H9 (cell line): ENCODE measurements at regions not wholly inside any gene's neighbourhood (a gene's known extent, or its start where the extent isn't known, plus 50 kb on each side); places are given as distances from the start of the nearest gene placed in this dataset.
"Not testable (repeated sequence)": the region's sequence is repeated elsewhere in the genome, so short reads cannot be mapped to it uniquely, and the experiment has no call there.

Experiments
- DNase-seq: peaks from one replicate; pipeline ENCODE4 v3.0.0-alpha.2; 2017
- H2AFZ ChIP-seq: one replicate; pipeline ENCODE4 v1.6.1; 2013; ENCODE audit warnings: mild to moderate bottlenecking, low read length, control low read depth, moderate library complexity
- H2AK5ac ChIP-seq: 2 replicates; pipeline ENCODE4 v1.6.1; 2013; ENCODE audit warnings: low read length, control low read depth, mixed read lengths; ENCODE audit not compliant: insufficient read length
- H2BK120ac ChIP-seq: one replicate; pipeline ENCODE4 v1.6.1; 2013; ENCODE audit warnings: low read depth, mild to moderate bottlenecking, low read length, control low read depth, inconsistent platforms; ENCODE audit not compliant: poor library complexity, severe bottlenecking
- H2BK12ac ChIP-seq: 2 replicates; pipeline ENCODE4 v1.6.1; 2013; ENCODE audit warnings: low read length, control low read depth, mixed read lengths, low read depth; ENCODE audit not compliant: insufficient read length
- H2BK15ac ChIP-seq: 2 replicates; pipeline ENCODE4 v1.6.1; 2013; ENCODE audit warnings: low read depth, low read length, control low read depth
- H2BK20ac ChIP-seq: one replicate; pipeline ENCODE4 v1.6.1; 2013; ENCODE audit warnings: low read depth, mild to moderate bottlenecking, low read length, control low read depth, inconsistent platforms; ENCODE audit not compliant: poor library complexity, severe bottlenecking
- H2BK5ac ChIP-seq: 2 replicates; pipeline ENCODE4 v1.6.1; 2013; ENCODE audit warnings: low read length, control low read depth, mixed read lengths; ENCODE audit not compliant: insufficient read length
- H3K14ac ChIP-seq: 2 replicates; pipeline ENCODE4 v1.6.1; 2013; ENCODE audit warnings: low read length, control low read depth; ENCODE audit not compliant: insufficient read depth
- H3K18ac ChIP-seq: 2 replicates; pipeline ENCODE4 v1.6.1; 2013; ENCODE audit warnings: low read depth, mild to moderate bottlenecking, mixed read lengths, low read length, control low read depth; ENCODE audit not compliant: insufficient read length
- H3K23ac ChIP-seq: 2 replicates; pipeline ENCODE4 v1.6.1; 2013; ENCODE audit warnings: low read length, control low read depth, mixed read lengths, low read depth; ENCODE audit not compliant: insufficient read length
- H3K23me2 ChIP-seq: 2 replicates; pipeline ENCODE4 v1.6.1; 2013; ENCODE audit warnings: low read depth, mild to moderate bottlenecking, mixed read lengths, low read length, control low read depth; ENCODE audit not compliant: insufficient read length, poor library complexity, severe bottlenecking
- H3K27ac ChIP-seq: 2 replicates; pipeline ENCODE4 v1.5.1; 2013; ENCODE audit warnings: low read length, control low read depth, mixed read lengths, low read depth; ENCODE audit not compliant: insufficient read length
- H3K27me3 ChIP-seq: 2 replicates; pipeline ENCODE4 v1.6.1; 2013; ENCODE audit warnings: low read length, control low read depth, inconsistent platforms; ENCODE audit not compliant: insufficient read depth
- H3K4ac ChIP-seq: 2 replicates; pipeline ENCODE4 v1.6.1; 2013; ENCODE audit warnings: low read depth, mild to moderate bottlenecking, control low read depth, inconsistent platforms, low read length, moderate library complexity
- H3K4me1 ChIP-seq: 2 replicates; pipeline ENCODE4 v1.6.1; 2013; ENCODE audit warnings: low read length, control low read depth, inconsistent platforms; ENCODE audit not compliant: insufficient read depth
- H3K4me2 ChIP-seq: 2 replicates; pipeline ENCODE4 v1.6.1; 2013; ENCODE audit warnings: low read length, control low read depth, mixed read lengths; ENCODE audit not compliant: insufficient read length, insufficient read depth
- H3K56ac ChIP-seq: 2 replicates; pipeline ENCODE4 v1.6.1; 2013; ENCODE audit warnings: low read depth, mild to moderate bottlenecking, mixed read lengths, low read length, control low read depth; ENCODE audit not compliant: insufficient read length
- H3K79me1 ChIP-seq: 2 replicates; pipeline ENCODE4 v1.6.1; 2013; ENCODE audit warnings: low read depth, mild to moderate bottlenecking, moderate library complexity, low read length, control low read depth, inconsistent platforms; ENCODE audit not compliant: insufficient read depth, poor library complexity, severe bottlenecking
- H3K79me2 ChIP-seq: 2 replicates; pipeline ENCODE4 v1.6.1; 2013; ENCODE audit warnings: low read length, control low read depth, inconsistent platforms; ENCODE audit not compliant: insufficient read depth
- H3K9ac ChIP-seq: 2 replicates; pipeline ENCODE4 v1.6.1; 2013; ENCODE audit warnings: low read length, control low read depth, mixed read lengths; ENCODE audit not compliant: insufficient read length; ENCODE audit errors: extremely low read depth
- H3K9me3 ChIP-seq: one replicate; pipeline ENCODE4 v1.6.1; 2013; ENCODE audit warnings: low read depth, low read length, inconsistent platforms; ENCODE audit not compliant: control insufficient read depth
- H3T11ph ChIP-seq: one replicate; pipeline ENCODE4 v1.6.1; 2013; ENCODE audit warnings: mild to moderate bottlenecking, low read length, control low read depth, inconsistent platforms
- H4K20me1 ChIP-seq: one replicate; pipeline ENCODE4 v1.6.1; 2013; ENCODE audit not compliant: control insufficient read depth, insufficient read length, insufficient read depth
- H4K5ac ChIP-seq: 2 replicates; pipeline ENCODE4 v1.6.1; 2013; ENCODE audit warnings: low read depth, mild to moderate bottlenecking, mixed read lengths, low read length, control low read depth; ENCODE audit not compliant: insufficient read length
- H4K8ac ChIP-seq: replicated peaks from 2 replicates; pipeline ENCODE4 v1.6.1; 2013; ENCODE audit warnings: low read length, control low read depth, mixed read lengths, low read depth; ENCODE audit not compliant: insufficient read length
- H4K91ac ChIP-seq: 2 replicates; pipeline ENCODE4 v1.6.1; 2013; ENCODE audit warnings: low read depth, mild to moderate bottlenecking, moderate library complexity, mixed read lengths, low read length, control low read depth; ENCODE audit not compliant: insufficient read length
- H3K27ac Mint-ChIP-seq, 3 experiments: 2 replicates in 2 of 3; 3 replicates in 1 of 3; pipeline ENCODE4 v1.8.0; 2020 to 2021; ENCODE audit warnings: mixed read lengths in 3 of 3, mild to moderate bottlenecking in 1 of 3, moderate library complexity in 1 of 3
- H3K27me3 Mint-ChIP-seq: 2 replicates; pipeline ENCODE4 v1.8.0; 2021; ENCODE audit warnings: low read depth, mild to moderate bottlenecking, moderate library complexity, mixed read lengths
- H3K36me3 Mint-ChIP-seq, 3 experiments: 2 replicates in 2 of 3; 3 replicates in 1 of 3; pipeline ENCODE4 v1.8.0; 2020 to 2021; ENCODE audit warnings: low read depth in 3 of 3, mixed read lengths in 3 of 3; ENCODE audit not compliant: insufficient read depth in 1 of 3
- H3K4me1 Mint-ChIP-seq, 2 experiments: 2 replicates each; pipeline ENCODE4 v1.8.0; 2020; ENCODE audit warnings: mixed read lengths in 2 of 2
- H3K4me3 Mint-ChIP-seq, 2 experiments: 2 replicates in 1 of 2; 3 replicates in 1 of 2; pipeline ENCODE4 v1.8.0; 2020 to 2021; ENCODE audit warnings: mild to moderate bottlenecking in 2 of 2, mixed read lengths in 2 of 2, moderate library complexity in 1 of 2
- H3K9me3 Mint-ChIP-seq, 2 experiments: 2 replicates in 1 of 2; 3 replicates in 1 of 2; pipeline ENCODE4 v1.8.0; 2020; ENCODE audit warnings: mild to moderate bottlenecking in 2 of 2, mixed read lengths in 2 of 2, moderate library complexity in 1 of 2
- CTCF ChIP-seq: fragments of 200-600 bp; sonication (generic); conservative IDR thresholded peaks from 3 replicates; pipeline ENCODE4 v1.8.0; 2021; ENCODE audit warnings: antibody characterized with exemption, mild to moderate bottlenecking
- WGBS: extraction: QIAGEN DNeasy Blood & Tissue Kit; methylation state at CpG from one replicate; pipeline ENCODE4 v1.1.7; 2013; ENCODE audit warnings: missing lambda C conversion rate, low lambda C conversion rate, mixed read lengths; ENCODE audit not compliant: insufficient read length; ENCODE audit errors: extremely low coverage; 5-methylcytosine and 5-hydroxymethylcytosine counted together

DNA sequence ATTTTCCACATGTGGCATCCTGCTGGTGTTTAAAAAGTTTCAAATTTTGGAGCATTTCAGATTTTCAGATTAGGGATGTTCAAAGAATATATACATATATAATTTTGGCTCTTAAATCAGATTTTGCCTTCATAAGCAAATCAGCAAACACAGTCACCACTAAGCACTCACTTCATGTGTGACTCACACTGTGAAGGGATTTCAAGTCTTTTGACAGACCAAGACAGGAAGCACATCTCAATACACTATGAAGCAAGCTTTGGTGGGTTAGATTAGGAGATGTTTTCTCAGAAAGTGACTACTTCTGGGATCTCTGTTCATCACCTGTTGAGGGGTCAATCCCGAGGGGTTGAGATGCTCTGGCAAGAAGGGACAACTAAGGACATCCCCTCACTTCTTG is 227.8 kb upstream of the RBBP8 start:
- Histone ChIP-seq H3K79me2 (no peaks in the 10 kb centered on the region), H4K20me1 (no peaks in the 10 kb centered on the region), H2BK5ac (no peak overlapping the region), H3K27ac (no peak overlapping the region), H3K79me1 (no peaks in the 10 kb centered on the region), H2AFZ (no peak overlapping the region), H3T11ph (no peak overlapping the region), H4K8ac (no peak overlapping the region), H3K4me1 (no peaks in the 10 kb centered on the region), H3K56ac (no peak overlapping the region), H3K14ac (no peak overlapping the region), H2BK20ac (no peak overlapping the region), H4K91ac (no peak overlapping the region), H3K4ac (no peak overlapping the region), H3K9me3 (no peaks in the 10 kb centered on the region), H2BK12ac (no peak overlapping the region), H3K4me2 (no peak overlapping the region), H4K5ac (no peak overlapping the region), H3K27me3 (no peaks in the 10 kb centered on the region), H2BK15ac (no peak overlapping the region), H2AK5ac (no peak overlapping the region), H3K23ac (no peak overlapping the region), H3K9ac (no peak overlapping the region), H3K23me2 (no peaks in the 10 kb centered on the region), H3K18ac (no peak overlapping the region), H2BK120ac (no peak overlapping the region)
- H3K9me3 Mint-ChIP-seq = no peaks in the 10 kb centered on the region
- H3K4me3 Mint-ChIP-seq = no peak overlapping the region
- H3K4me1 Mint-ChIP-seq = no peaks in the 10 kb centered on the region
- TF ChIP-seq CTCF = no peak
- DNase-seq = no peak
- 0 out of 2 replicates have a peak, but pooled peaks cover 1% of the 10 kb centered on the region for H3K27me3 Mint-ChIP-seq
- no CpG with 5 or more reads among the region's 1 CpG for WGBS
- no peak overlapping the region for H3K27ac Mint-ChIP-seq
- no peaks in the 10 kb centered on the region for H3K36me3 Mint-ChIP-seq

DNA sequence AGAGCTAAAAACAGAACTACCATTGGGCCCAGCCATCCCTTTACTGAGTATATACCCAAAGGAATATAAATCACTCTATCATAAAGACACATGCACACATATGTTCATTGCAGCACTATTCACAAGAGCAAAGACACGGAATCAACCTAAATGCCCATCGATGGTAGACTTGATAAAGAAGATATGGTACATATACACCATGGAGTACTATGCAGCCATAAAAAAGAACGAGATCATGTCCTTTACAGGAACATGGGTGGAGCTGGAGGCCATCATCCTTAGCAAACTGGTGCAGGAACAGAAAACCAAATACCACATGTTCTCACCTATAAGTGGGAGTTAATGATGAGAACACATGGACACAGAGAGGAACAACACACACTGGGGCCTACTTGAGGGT is 227.1 kb upstream of the RBBP8 start:
- H3K9ac ChIP-seq, H3K36me3 Mint-ChIP-seq, H3K4me3 Mint-ChIP-seq, H2AFZ ChIP-seq, H4K20me1 ChIP-seq, H4K91ac ChIP-seq, H3K4me1 Mint-ChIP-seq, H3K4me1 ChIP-seq, H2BK20ac ChIP-seq, H2BK12ac ChIP-seq, H3K27ac Mint-ChIP-seq, H3K4ac ChIP-seq, H3K27me3 Mint-ChIP-seq, H2BK120ac ChIP-seq, H3K79me2 ChIP-seq, H3K27me3 ChIP-seq, H3K9me3 ChIP-seq, H3K23me2 ChIP-seq, H3T11ph ChIP-seq, H3K18ac ChIP-seq, H3K56ac ChIP-seq, H4K8ac ChIP-seq, H2BK15ac ChIP-seq, H3K4me2 ChIP-seq, H3K9me3 Mint-ChIP-seq, H3K79me1 ChIP-seq, H2BK5ac ChIP-seq, H3K23ac ChIP-seq, H4K5ac ChIP-seq, H3K14ac ChIP-seq, DNase-seq, H2AK5ac ChIP-seq, H3K27ac ChIP-seq: not testable (repeated sequence)
- no CpG with 5 or more reads among the region's 3 CpGs for WGBS
